HUES64 (cell line): ENCODE measurements at regions not wholly inside any gene's neighbourhood (a gene's known extent, or its start where the extent isn't known, plus 50 kb on each side); places are given as distances from the start of the nearest gene placed in this dataset.
"Not testable (repeated sequence)": the region's sequence is repeated elsewhere in the genome, so short reads cannot be mapped to it uniquely, and the experiment has no call there.

Source experiments
- H3K27ac ChIP-seq: 2 replicates; pipeline ENCODE4 v1.7.0; 2013; ENCODE audit warnings: low read depth, low read length, inconsistent platforms
- H3K27me3 ChIP-seq: 2 replicates; pipeline ENCODE4 v1.6.1; 2013; ENCODE audit warnings: mild to moderate bottlenecking, low read length; ENCODE audit not compliant: insufficient read depth
- H3K36me3 ChIP-seq: 2 replicates; pipeline ENCODE4 v1.6.1; 2013; ENCODE audit warnings: mild to moderate bottlenecking, low read length; ENCODE audit not compliant: insufficient read depth
- H3K4me1 ChIP-seq: 2 replicates; pipeline ENCODE4 v1.6.1; 2013; ENCODE audit warnings: mild to moderate bottlenecking, low read length, moderate library complexity; ENCODE audit not compliant: insufficient read depth
- H3K4me3 ChIP-seq: 2 replicates; pipeline ENCODE4 v1.5.1; 2013; ENCODE audit warnings: mild to moderate bottlenecking, low read length, moderate library complexity
- H3K9ac ChIP-seq: 2 replicates; pipeline ENCODE4 v1.6.1; 2013; ENCODE audit warnings: mild to moderate bottlenecking, low read depth, low read length
- H3K9me3 ChIP-seq: 2 replicates; pipeline ENCODE4 v1.6.1; 2013; ENCODE audit warnings: low read depth, low read length; ENCODE audit not compliant: insufficient read depth
- WGBS: fragments of 150-250, 120-280 bp; methylation state at CpG from one replicate; pipeline ENCODE4 v1.1.7; 2013; ENCODE audit warnings: missing lambda C conversion rate; 5-methylcytosine and 5-hydroxymethylcytosine counted together

- Histone ChIP-seq H3K36me3 (no peaks in the 10 kb centered on the region), H3K27ac (no peak overlapping the region), H3K4me1 (peaks cover 7% of the 10 kb centered on the region)
These were observed 85.8 kb downstream of the NIBAN1 start for GRCh38 chr1:184888505-184888904.

GRCh38 chr1:184882957-184883815 lies 91.1 kb downstream of the NIBAN1 start:
- H3K27ac ChIP-seq: no peak overlapping the region
- 77% methylated on average over 9 of the region's 10 CpGs for WGBS
- peaks cover 32% of the 10 kb centered on the region for H3K4me1 ChIP-seq
- no peaks in the 10 kb centered on the region for H3K36me3 ChIP-seq
- H3K4me3 ChIP-seq: no peak overlapping the region
- no peak overlapping the region for H3K9ac ChIP-seq
- H3K9me3 ChIP-seq: no peaks in the 10 kb centered on the region
- H3K27me3 ChIP-seq: peaks cover 29% of the 10 kb centered on the region; the same call in 1 of the 2 replicates

More at GRCh38 chr1:184888505-184888904, 85.8 kb downstream of the NIBAN1 start:
- Histone ChIP-seq H3K27me3 (peaks cover 17% of the 10 kb centered on the region; the same call in 1 of the 2 replicates), H3K9me3 (no peaks in the 10 kb centered on the region), H3K9ac (no peak overlapping the region), H3K4me3 (no peak overlapping the region)

GRCh38 chr1:184881941-184882913 lies 92.1 kb downstream of the NIBAN1 start:
- Histone ChIP-seq H3K4me1 (peaks cover 32% of the 10 kb centered on the region), H3K4me3 (no peak overlapping the region), H3K27me3 (peaks cover 29% of the 10 kb centered on the region; the same call in 1 of the 2 replicates), H3K36me3 (no peaks in the 10 kb centered on the region), H3K27ac (no peak overlapping the region), H3K9ac (no peak overlapping the region), H3K9me3 (no peaks in the 10 kb centered on the region)
- whole genome bisulfite sequencing: 79% methylated on average over 9 of the region's 9 CpGs

GRCh38 chr1:184879876-184880557 lies 94.3 kb downstream of the NIBAN1 start:
- 92% methylated on average over 3 of the region's 3 CpGs for WGBS
- Histone ChIP-seq H3K27ac (no peak overlapping the region), H3K9me3 (no peaks in the 10 kb centered on the region), H3K36me3 (no peaks in the 10 kb centered on the region), H3K4me1 (peaks cover 25% of the 10 kb centered on the region), H3K4me3 (no peak overlapping the region), H3K9ac (no peak overlapping the region), H3K27me3 (peaks cover 19% of the 10 kb centered on the region; the same call in 1 of the 2 replicates)

- Histone ChIP-seq H3K36me3 (no peaks in the 10 kb centered on the region), H3K4me1 (peaks cover 25% of the 10 kb centered on the region), H3K9me3 (no peaks in the 10 kb centered on the region), H3K9ac (no peak overlapping the region), H3K4me3 (no peak overlapping the region), H3K27me3 (peaks cover 12% of the 10 kb centered on the region; the same call in 1 of the 2 replicates), H3K27ac (no peak overlapping the region)
- 75% methylated on average over 1 of the region's 1 CpG for WGBS
These were observed 95.7 kb downstream of the NIBAN1 start for GRCh38 chr1:184878602-184879001.

- H3K27ac ChIP-seq: no peak overlapping the region
These were observed 96.3 kb downstream of the NIBAN1 start for GRCh38 chr1:184878002-184878401.

GRCh38 chr1:184876015-184876414 lies 98.3 kb downstream of the NIBAN1 start:
- H3K27me3 ChIP-seq, H3K36me3 ChIP-seq, H3K9ac ChIP-seq, H3K27ac ChIP-seq, H3K4me3 ChIP-seq, H3K4me1 ChIP-seq, H3K9me3 ChIP-seq: not testable (repeated sequence)
- 90% methylated on average over 6 of the region's 6 CpGs for WGBS

More at GRCh38 chr1:184878002-184878401, 96.3 kb downstream of the NIBAN1 start:
- Histone ChIP-seq H3K4me3 (no peak overlapping the region), H3K36me3 (no peaks in the 10 kb centered on the region), H3K4me1 (peaks cover 20% of the 10 kb centered on the region), H3K9ac (no peak overlapping the region), H3K9me3 (no peaks in the 10 kb centered on the region), H3K27me3 (peaks cover 12% of the 10 kb centered on the region; the same call in 1 of the 2 replicates)

- WGBS: 95% methylated on average over 4 of the region's 4 CpGs
- H3K9ac ChIP-seq: no peak overlapping the region
- H3K9me3 ChIP-seq: no peaks in the 10 kb centered on the region
- H3K36me3 ChIP-seq: no peaks in the 10 kb centered on the region
- no peak overlapping the region for H3K27ac ChIP-seq
- H3K4me1 ChIP-seq: peaks cover 4% of the 10 kb centered on the region; the same call in 1 of the 2 replicates
- no peaks in the 10 kb centered on the region for H3K27me3 ChIP-seq
- H3K4me3 ChIP-seq: no peak overlapping the region
These were observed 99.1 kb downstream of the NIBAN1 start for GRCh38 chr1:184875218-184875617.

GRCh38 chr1:184870319-184870718 lies 104.0 kb downstream of the NIBAN1 start:
- 89% methylated on average over 7 of the region's 7 CpGs for whole genome bisulfite sequencing
- H3K9ac ChIP-seq: no peak overlapping the region

GRCh38 chr1:184867866-184868689 lies 106.2 kb downstream of the NIBAN1 start:
- no peaks in the 10 kb centered on the region for H3K36me3 ChIP-seq
- H3K4me3 ChIP-seq: no peak overlapping the region
- WGBS: 82% methylated on average over 4 of the region's 4 CpGs
- H3K27me3 ChIP-seq: no peaks in the 10 kb centered on the region
- no peaks in the 10 kb centered on the region for H3K9me3 ChIP-seq
- H3K9ac ChIP-seq: no peak overlapping the region
- H3K4me1 ChIP-seq: no peaks in the 10 kb centered on the region; the same call in 1 of the 2 replicates
- no peak overlapping the region for H3K27ac ChIP-seq

More at GRCh38 chr1:184870319-184870718, 104.0 kb downstream of the NIBAN1 start:
- Histone ChIP-seq H3K4me3 (no peak overlapping the region), H3K9me3 (no peaks in the 10 kb centered on the region), H3K27me3 (no peaks in the 10 kb centered on the region), H3K4me1 (no peaks in the 10 kb centered on the region; the same call in 1 of the 2 replicates), H3K36me3 (no peaks in the 10 kb centered on the region), H3K27ac (no peak overlapping the region)
